ENCODE measurements at regions not wholly inside any gene's neighbourhood (a gene's known extent, or its start where the extent isn't known, plus 50 kb on each side); places are given as distances from the start of the nearest gene placed in this dataset.

DNA sequence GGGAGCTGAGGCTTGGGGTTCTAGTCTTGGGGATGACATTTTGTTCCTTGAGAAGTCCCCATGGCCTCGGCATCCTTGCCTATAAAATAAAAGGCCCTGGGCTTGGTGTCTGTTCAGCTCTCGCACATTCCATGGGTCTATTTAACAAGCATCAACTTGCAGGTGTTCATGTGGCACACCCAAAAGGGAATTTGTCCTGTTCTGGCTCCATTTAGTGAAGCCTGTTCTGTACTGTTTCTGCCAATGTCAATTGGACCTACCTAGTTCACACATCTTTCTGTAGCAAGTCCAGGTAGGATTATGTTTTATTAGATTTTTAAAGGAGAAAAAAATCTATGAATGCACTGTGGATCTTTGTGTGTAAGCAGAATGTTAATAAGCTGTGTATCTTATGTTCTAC, 262.0 kb downstream of the HIVEP2 start:
- DNase-seq (ENCODE audit: low read depth) = no peak

- DNase-seq (ENCODE audit: low read depth) = no peak
Observed at GRCh38 chr6:142683714-142684141, 261.2 kb downstream of the HIVEP2 start.

- no peak for DNase-seq (ENCODE audit: low read depth)
Observed at GRCh38 chr6:142684371-142684770, 260.6 kb downstream of the HIVEP2 start.

GRCh38 chr6:142685852-142686506, 259.0 kb downstream of the HIVEP2 start:
- DNase-seq (ENCODE audit: low read depth) = peak; percentile 37

- no peak for DNase-seq (ENCODE audit: low read depth)
Observed at GRCh38 chr6:142686507-142686887, 258.5 kb downstream of the HIVEP2 start.

DNA sequence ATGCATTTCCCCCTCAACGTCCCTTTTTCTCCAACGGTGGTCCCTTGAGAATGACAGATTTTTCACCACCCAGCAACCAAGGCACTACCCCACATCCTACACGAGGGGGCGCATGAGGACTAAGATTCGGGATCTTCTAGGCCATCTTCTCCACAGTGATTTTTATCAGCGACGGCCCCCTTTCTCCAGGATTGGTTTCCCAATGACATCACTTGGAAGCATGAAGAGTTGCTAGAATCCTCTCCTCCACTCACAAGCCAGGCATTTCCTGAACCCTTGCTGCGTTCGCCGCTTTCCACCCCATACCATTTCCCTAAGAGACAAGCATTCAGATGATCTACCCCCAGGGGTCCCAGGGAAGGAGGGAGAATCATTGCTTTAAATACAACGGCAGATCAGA, 252.0 kb downstream of the HIVEP2 start:
- peak; percentile 78 for DNase-seq (ENCODE audit: low read depth)

DNA sequence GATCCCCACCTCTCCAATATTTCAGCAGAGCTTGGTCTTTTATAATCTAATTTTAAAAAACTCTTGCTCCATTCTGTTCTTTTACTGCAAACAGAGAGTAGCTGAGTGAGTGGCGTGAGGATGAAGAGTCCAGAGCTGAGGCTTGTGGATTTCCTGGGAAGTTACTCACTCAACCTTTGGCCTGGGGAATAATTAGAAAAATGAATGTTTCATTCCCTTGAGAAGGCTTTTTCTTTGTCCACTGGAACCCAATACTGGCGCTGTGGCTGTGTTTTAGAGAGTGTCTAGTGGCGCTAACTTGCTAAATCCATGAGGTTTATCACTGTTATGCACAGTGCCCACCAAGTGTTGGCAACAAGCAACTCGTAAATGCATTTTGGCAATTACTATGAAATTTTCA, 251.5 kb downstream of the HIVEP2 start:
- DNase-seq (ENCODE audit: low read depth) = peak; percentile 54

GRCh38 chr6:142694054-142694453, 250.9 kb downstream of the HIVEP2 start:
- DNase-seq (ENCODE audit: low read depth) = peak; percentile 51

DNA sequence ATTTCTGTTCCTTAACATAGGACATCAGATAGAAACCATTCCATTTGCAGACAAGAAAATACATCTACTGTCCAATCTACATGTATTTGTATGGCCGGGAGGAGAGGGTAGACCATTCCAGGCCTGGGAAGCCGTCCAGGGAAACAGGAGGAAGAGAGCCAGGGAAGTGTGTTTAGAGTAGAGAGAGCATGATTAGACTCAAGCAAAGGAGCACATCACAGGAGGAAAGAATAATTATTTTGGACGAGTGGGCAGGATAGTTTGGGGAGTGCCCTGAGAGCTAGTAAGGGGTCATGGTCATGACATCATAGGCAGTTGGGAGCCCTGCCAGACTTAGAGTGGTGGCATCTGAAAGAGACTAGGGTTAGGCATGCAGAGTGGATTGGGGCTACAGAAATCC, 250.0 kb downstream of the HIVEP2 start:
- DNase-seq (ENCODE audit: low read depth) = no peak

GRCh38 chr6:142696123-142697000, 248.6 kb downstream of the HIVEP2 start:
- DNase-seq (ENCODE audit: low read depth) = no peak

DNA sequence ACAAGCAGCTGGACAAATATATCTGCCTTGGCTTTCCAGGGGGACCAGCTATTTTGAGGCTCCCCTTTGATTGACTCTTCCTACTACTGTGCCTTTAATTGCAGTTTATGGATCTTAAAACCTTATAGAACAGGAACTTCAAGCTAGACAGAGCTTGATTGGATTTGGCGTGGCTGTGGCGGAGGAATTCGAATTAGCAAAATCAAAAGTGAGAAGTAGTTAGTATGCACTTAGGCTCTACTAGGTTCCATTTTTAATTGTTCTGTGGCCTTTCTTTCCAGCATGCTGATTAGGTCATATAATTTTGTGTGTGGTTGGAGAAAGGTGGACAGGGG, 248.0 kb downstream of the HIVEP2 start:
- DNase-seq (ENCODE audit: low read depth) = no peak

DNA sequence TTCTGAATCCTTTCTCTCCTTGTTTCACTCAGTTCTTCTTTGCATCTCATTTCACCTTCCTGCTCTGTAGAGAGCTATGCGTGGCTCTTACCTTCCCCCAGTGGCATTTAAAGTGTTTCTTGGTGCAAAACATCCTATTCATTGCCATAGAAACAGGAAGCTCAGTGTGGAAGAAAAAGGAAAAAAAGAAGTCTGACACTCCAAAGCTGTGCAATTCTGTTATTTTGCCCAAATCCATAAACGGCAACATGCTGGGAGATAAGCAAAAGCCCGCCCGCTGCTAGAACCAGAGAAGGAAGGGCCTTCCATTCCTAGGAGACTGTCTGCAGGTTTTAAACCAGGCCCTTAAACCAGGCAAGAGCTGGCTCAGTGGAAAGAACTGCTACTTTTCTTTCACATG, 247.1 kb downstream of the HIVEP2 start:
- DNase-seq (ENCODE audit: low read depth) = no peak

DNA sequence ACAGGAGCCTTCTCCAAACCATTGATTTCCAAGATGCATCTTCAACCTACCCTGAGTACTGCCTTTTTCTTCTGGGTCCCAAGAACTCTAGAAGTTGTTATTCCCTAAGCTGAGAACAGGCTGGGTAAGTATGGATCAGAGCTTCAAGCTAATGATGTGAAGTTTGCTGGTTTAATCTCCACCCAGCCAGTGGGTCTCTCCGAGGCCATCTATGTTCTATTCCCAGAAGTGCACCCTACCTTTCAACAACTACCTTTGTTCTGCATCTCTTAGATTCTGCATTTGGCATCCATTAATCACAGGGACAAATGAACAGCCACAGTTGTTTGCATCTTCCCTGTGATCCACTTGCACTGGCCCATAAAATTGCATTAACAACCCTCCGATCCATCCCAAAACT, 246.2 kb downstream of the HIVEP2 start:
- no peak for DNase-seq (ENCODE audit: low read depth)

- DNase-seq (ENCODE audit: low read depth) = no peak
Observed at GRCh38 chr6:142699391-142699790, 245.6 kb downstream of the HIVEP2 start.

DNA sequence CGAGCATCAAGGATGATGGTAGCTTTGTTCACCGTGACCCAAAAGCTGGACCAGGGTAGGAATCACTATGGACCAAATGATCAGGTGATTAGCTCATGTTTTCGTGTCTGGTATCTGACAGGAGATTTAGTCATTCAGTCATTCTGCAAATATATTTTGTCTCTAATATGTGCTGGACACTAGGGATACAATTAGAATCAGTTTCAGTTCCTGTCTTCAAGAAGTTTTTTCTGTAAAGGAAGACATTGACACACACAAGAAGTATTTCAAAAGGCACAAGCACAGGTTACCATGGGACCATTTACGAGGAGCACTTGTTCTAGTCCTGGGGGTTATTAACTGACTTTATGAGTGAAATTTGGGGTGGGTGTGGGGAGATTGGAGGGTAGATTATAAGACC, 244.9 kb downstream of the HIVEP2 start:
- DNase-seq (ENCODE audit: low read depth) = no peak

GRCh38 chr6:142700671-142701312, 244.2 kb downstream of the HIVEP2 start:
- DNase-seq (ENCODE audit: low read depth) = no peak
